ENCODE measurements at regions not wholly inside any gene's neighbourhood (a gene's known extent, or its start where the extent isn't known, plus 50 kb on each side); places are given as distances from the start of the nearest gene placed in this dataset.

DNA sequence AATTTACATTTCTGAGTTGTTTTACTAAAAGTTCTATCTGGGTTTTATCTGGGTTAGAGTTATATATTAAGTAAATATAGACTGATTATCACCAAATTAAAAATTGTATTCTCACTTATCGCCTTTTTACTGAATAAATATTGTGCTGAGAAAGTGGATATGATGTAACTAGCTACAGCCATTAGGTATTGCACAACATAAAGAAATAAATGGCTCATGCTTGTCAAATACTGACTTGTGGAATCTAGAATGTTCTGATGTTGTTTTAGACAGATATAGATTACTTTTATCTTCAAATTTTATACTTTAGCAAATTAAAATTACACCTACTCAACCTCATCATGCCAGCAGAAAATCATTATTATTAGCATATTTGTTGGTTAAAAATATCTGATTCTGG is 1277.1 kb upstream of the MIR17HG start:
- no peak for ATAC-seq
- Histone ChIP-seq H3K27ac (no peak overlapping the region), H3K27me3 (no peaks in the 10 kb centered on the region), H3K4me3 (no peak overlapping the region), H3K9me3 (no peaks in the 10 kb centered on the region), H3K36me3 (no peaks in the 10 kb centered on the region), H3K4me1 (no peaks in the 10 kb centered on the region)
- 95 to 100% methylated on average over 1 of the region's 1 CpG for WGBS, 2 donors (ENCODE audit: low coverage in 1 of 2)
- TF ChIP-seq POLR2A (IDR thresholded peaks at IDR 0.05), result no peak
- TF ChIP-seq, protein P1, sequence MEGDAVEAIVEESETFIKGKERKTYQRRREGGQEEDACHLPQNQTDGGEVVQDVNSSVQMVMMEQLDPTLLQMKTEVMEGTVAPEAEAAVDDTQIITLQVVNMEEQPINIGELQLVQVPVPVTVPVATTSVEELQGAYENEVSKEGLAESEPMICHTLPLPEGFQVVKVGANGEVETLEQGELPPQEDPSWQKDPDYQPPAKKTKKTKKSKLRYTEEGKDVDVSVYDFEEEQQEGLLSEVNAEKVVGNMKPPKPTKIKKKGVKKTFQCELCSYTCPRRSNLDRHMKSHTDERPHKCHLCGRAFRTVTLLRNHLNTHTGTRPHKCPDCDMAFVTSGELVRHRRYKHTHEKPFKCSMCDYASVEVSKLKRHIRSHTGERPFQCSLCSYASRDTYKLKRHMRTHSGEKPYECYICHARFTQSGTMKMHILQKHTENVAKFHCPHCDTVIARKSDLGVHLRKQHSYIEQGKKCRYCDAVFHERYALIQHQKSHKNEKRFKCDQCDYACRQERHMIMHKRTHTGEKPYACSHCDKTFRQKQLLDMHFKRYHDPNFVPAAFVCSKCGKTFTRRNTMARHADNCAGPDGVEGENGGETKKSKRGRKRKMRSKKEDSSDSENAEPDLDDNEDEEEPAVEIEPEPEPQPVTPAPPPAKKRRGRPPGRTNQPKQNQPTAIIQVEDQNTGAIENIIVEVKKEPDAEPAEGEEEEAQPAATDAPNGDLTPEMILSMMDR (IDR thresholded peaks at IDR 0.05), result no peak
- TF ChIP-seq POLR2AphosphoS5 (IDR thresholded peaks at IDR 0.05), result no peak
- TF ChIP-seq EP300 (IDR thresholded peaks at IDR 0.05), result no peak

DNA sequence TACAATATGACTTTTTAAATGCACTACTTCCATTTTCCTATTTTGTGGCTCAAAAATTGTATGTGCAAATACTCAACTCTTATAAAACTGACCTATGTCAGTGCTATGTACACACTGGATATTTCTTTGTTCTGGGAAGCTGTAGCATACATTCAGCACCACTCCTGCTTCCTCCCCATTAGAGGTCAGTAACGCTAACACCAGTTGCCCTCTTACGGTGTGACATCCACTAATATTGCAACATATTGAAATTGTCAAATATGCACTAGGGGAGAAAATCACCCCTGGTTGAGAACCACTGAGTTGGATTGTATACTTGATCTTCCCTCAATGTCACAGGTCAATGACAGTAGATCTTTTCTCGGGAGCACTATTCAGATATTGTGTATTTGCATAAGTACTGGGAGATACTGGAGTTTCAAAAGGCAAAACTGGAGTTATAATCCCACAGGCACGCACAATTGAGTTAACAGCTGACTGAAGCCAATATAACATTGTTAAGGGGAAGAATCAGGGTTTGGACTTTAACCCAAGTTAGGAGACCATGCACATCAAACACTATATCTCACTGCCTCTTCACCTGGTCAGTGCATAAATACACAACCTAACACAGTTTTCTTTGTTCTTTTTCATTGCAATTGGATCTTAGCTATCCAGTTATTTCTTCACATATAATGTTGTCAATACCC is 1276.5 kb upstream of the MIR17HG start:
- H3K36me3 ChIP-seq, result no peaks in the 10 kb centered on the region
- no peaks in the 10 kb centered on the region for H3K4me1 ChIP-seq
- H3K27ac ChIP-seq, result no peak overlapping the region
- no peaks in the 10 kb centered on the region for H3K9me3 ChIP-seq
- TF ChIP-seq EP300 (IDR thresholded peaks at IDR 0.05), result no peak
- TF ChIP-seq, protein P1 (IDR thresholded peaks at IDR 0.05), result no peak
- TF ChIP-seq POLR2AphosphoS5 (IDR thresholded peaks at IDR 0.05), result no peak
- TF ChIP-seq POLR2A (IDR thresholded peaks at IDR 0.05), result no peak
- no peak overlapping the region for H3K4me3 ChIP-seq
- 84 to 92% methylated on average over 4 of the region's 4 CpGs for WGBS, 2 donors (ENCODE audit: low coverage in 1 of 2)
- ATAC-seq, result no peak
- H3K27me3 ChIP-seq, result no peaks in the 10 kb centered on the region

DNA sequence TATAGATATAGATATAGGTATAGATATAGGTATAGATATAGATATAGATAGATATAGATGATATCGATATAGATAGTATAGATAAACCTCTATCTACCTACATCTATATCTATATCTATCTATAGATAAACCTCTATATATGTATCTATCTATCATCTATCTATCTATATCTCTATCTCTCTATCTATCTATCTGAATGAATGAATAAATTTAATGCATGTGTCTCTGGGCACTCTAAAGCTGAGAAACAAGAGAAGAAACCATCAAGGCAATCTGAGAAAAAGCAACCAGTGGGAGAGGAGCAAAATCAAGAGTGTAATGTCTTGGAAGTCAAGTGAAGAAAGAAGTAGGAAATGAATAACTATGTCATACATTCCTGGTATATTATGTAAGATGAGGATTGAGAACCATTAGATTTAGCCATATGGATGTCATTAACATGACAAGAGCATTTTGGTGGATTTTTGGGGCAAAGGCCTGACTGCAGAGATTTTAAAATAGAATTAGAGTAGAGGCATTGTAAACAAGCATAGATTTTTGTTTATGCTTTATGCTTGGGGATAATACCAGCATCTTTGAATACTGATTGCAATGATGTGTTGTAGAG is 1262.7 kb upstream of the MIR17HG start:
- 100% methylated on average over 1 of the region's 1 CpG for WGBS, 2 donors (ENCODE audit: low coverage in 1 of 2)
- Histone ChIP-seq H3K27me3 (no peaks in the 10 kb centered on the region), H3K4me1 (no peaks in the 10 kb centered on the region), H3K9me3 (no peaks in the 10 kb centered on the region), H3K27ac (no peak overlapping the region), H3K36me3 (no peaks in the 10 kb centered on the region), H3K4me3 (no peak overlapping the region)
- ATAC-seq, result no peak
- TF ChIP-seq POLR2AphosphoS5 (IDR thresholded peaks at IDR 0.05) (no peak), EP300 (IDR thresholded peaks at IDR 0.05) (no peak)
- TF ChIP-seq, protein P1 (IDR thresholded peaks at IDR 0.05), result no peak

DNA sequence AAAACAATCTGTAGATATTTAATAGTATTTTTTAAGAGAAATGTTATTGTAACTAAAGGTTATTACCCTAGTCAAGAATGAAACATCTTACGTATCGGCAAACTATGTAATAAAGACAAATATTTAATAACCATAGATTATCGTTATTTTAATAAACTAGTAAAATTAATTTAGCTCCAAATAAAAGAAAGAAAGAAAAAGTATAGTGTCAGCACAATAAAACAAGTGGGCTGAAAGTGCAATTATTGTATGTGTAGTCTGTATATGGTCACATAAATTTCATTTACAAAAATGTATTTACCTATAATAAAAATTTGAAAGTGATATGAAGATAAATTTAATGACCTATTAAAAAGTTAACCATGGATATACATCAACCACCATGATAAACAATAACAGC is 1258.4 kb upstream of the MIR17HG start:
- Histone ChIP-seq H3K4me3 (no peak overlapping the region), H3K9me3 (no peaks in the 10 kb centered on the region), H3K4me1 (no peaks in the 10 kb centered on the region), H3K27ac (no peak overlapping the region), H3K36me3 (no peaks in the 10 kb centered on the region), H3K27me3 (no peaks in the 10 kb centered on the region)
- TF ChIP-seq, protein P1 (IDR thresholded peaks at IDR 0.05), result no peak
- no peak for TF ChIP-seq EP300 (IDR thresholded peaks at IDR 0.05)
- TF ChIP-seq POLR2A (IDR thresholded peaks at IDR 0.05), result no peak
- TF ChIP-seq POLR2AphosphoS5 (IDR thresholded peaks at IDR 0.05), result no peak
- no peak for ATAC-seq
- WGBS, 2 donors (ENCODE audit: low coverage in 1 of 2), result 94 to 98% methylated on average over 3 of the region's 3 CpGs

DNA sequence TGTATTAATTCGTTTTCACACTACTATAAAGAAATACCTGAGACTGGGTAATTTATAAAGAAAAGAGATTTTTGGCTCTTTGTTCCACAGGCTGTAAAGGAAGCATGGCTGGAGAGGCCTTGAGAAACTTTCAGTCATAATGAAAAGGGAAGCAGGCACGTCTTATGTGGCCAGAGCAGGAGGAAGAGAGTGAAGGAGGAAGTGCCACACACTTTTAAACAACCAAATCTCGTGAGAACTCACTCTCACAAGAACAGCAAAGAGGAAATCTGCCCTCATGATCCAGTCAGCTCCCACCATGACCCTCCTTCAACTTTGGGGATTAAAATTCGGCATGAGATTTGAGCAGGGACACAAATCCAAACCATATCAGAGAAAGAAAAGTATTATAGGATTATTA is 1255.9 kb upstream of the MIR17HG start:
- no peak overlapping the region for H3K4me3 ChIP-seq
- no peak overlapping the region for H3K27ac ChIP-seq
- TF ChIP-seq, protein P1 (IDR thresholded peaks at IDR 0.05), result no peak
- TF ChIP-seq EP300 (IDR thresholded peaks at IDR 0.05) (no peak), POLR2A (IDR thresholded peaks at IDR 0.05) (no peak)
- no peaks in the 10 kb centered on the region for H3K36me3 ChIP-seq
- H3K4me1 ChIP-seq, result no peaks in the 10 kb centered on the region
- H3K9me3 ChIP-seq, result no peaks in the 10 kb centered on the region
- ATAC-seq, result no peak
- H3K27me3 ChIP-seq, result no peaks in the 10 kb centered on the region
- 13 to 50% methylated on average over 3 to 4 of the region's 4 CpGs for WGBS, 2 donors (ENCODE audit: low coverage in 1 of 2)

Measured in gastroesophageal sphincter (tissue), 4 donors.